ENCODE measurements at regions not wholly inside any gene's neighbourhood (a gene's known extent, or its start where the extent isn't known, plus 50 kb on each side); places are given as distances from the start of the nearest gene placed in this dataset.

DNA sequence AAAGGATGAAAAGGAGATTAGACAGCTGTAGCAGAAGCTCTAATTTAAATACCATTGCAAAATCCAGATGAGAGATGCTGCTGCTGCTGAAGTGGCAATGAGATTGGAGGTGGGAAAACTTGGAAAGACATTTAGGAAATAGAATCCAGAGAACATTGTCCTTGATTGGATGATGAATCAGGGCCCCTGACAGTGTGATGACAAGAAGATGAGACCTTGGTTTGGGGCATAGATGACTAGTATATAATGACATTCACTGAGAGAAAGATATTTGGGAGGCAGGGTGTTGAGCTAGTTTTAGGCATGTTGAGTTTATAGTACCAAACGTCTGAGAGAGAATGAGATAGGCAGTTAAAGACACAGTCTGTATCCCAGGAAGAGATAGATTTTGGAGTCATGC is 311.5 kb upstream of the MPDZ start:
- TF ChIP-seq, protein P1, sequence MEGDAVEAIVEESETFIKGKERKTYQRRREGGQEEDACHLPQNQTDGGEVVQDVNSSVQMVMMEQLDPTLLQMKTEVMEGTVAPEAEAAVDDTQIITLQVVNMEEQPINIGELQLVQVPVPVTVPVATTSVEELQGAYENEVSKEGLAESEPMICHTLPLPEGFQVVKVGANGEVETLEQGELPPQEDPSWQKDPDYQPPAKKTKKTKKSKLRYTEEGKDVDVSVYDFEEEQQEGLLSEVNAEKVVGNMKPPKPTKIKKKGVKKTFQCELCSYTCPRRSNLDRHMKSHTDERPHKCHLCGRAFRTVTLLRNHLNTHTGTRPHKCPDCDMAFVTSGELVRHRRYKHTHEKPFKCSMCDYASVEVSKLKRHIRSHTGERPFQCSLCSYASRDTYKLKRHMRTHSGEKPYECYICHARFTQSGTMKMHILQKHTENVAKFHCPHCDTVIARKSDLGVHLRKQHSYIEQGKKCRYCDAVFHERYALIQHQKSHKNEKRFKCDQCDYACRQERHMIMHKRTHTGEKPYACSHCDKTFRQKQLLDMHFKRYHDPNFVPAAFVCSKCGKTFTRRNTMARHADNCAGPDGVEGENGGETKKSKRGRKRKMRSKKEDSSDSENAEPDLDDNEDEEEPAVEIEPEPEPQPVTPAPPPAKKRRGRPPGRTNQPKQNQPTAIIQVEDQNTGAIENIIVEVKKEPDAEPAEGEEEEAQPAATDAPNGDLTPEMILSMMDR (IDR thresholded peaks at IDR 0.05; ENCODE audit: low read depth, low read length, poor library complexity, severe bottlenecking): no peak
- no peak for TF ChIP-seq EZH2phosphoT487 (IDR thresholded peaks at IDR 0.05; ENCODE audit: borderline replicate concordance, low read length)

Measured in DOHH2 (cell line).